ENCODE measurements at regions not wholly inside any gene's neighbourhood (a gene's known extent, or its start where the extent isn't known, plus 50 kb on each side); places are given as distances from the start of the nearest gene placed in this dataset.

GRCh38 chr11:79676396-79676795 lies 235.6 kb upstream of the TENM4 start:
- H4K12ac ChIP-seq (ENCODE audit: low read depth, low read length): no peak overlapping the region
- H2BK120ac ChIP-seq (ENCODE audit: insufficient read depth, low read length, poor library complexity): no peak overlapping the region
- H3K36me3 ChIP-seq (ENCODE audit: control insufficient read depth in 1 of 2, insufficient read depth in 2 of 2, low read length in 2 of 2): no peaks in the 10 kb centered on the region
- H3K9me3 ChIP-seq (ENCODE audit: insufficient read depth, low read depth, low read length): no peaks in the 10 kb centered on the region
- no peak overlapping the region for H2AK5ac ChIP-seq (ENCODE audit: low read length)
- H4K91ac ChIP-seq (ENCODE audit: low read depth, low read length): no peak overlapping the region
- DNase-seq: no peak
- no peak overlapping the region for H2AFZ ChIP-seq (ENCODE audit: insufficient read depth, low read length, poor library complexity)
- no peak overlapping the region for H3K4me3 ChIP-seq (ENCODE audit: low read depth, low read length)
- no CpG with 5 or more reads among the region's 2 CpGs for WGBS (ENCODE audit: extremely low coverage, insufficient coverage, insufficient read length)
- no peak overlapping the region for H3K9ac ChIP-seq (ENCODE audit: low read length)
- H3K79me2 ChIP-seq (ENCODE audit: control insufficient read depth, insufficient read depth, low read length, poor library complexity): no peaks in the 10 kb centered on the region
- no peak overlapping the region for H2BK5ac ChIP-seq (ENCODE audit: low read depth, low read length, poor library complexity)
- no peak overlapping the region for H4K8ac ChIP-seq (ENCODE audit: low read depth, low read length)
- H3K4me1 ChIP-seq (ENCODE audit: control insufficient read depth in 1 of 2, insufficient read depth in 2 of 2, low read length in 2 of 2): no peaks in the 10 kb centered on the region
- H3K18ac ChIP-seq (ENCODE audit: low read length): no peak overlapping the region
- no peaks in the 10 kb centered on the region for H3K79me1 ChIP-seq (ENCODE audit: low read length)
- H3K27me3 ChIP-seq (ENCODE audit: insufficient read depth, low read length): no peaks in the 10 kb centered on the region
- H3K4ac ChIP-seq (ENCODE audit: low read depth, low read length): no peak overlapping the region
- H3K27ac ChIP-seq (ENCODE audit: low read depth, low read length): no peak overlapping the region
- no peak overlapping the region for H3K4me2 ChIP-seq (ENCODE audit: low read length)
- no peak overlapping the region for H3K23ac ChIP-seq (ENCODE audit: low read length)
- no peak overlapping the region for H2BK12ac ChIP-seq (ENCODE audit: low read length)
- H3K14ac ChIP-seq (ENCODE audit: low read length): no peak overlapping the region

- Histone ChIP-seq H3K27me3 (ENCODE audit: insufficient read depth, low read length) (no peaks in the 10 kb centered on the region), H4K8ac (ENCODE audit: low read depth, low read length) (no peak overlapping the region), H2BK5ac (ENCODE audit: low read depth, low read length, poor library complexity) (no peak overlapping the region), H3K4me1 (ENCODE audit: control insufficient read depth in 1 of 2, insufficient read depth in 2 of 2, low read length in 2 of 2) (peaks cover 0 to 2% of the 10 kb centered on the region in 2 experiments), H3K14ac (ENCODE audit: low read length) (no peak overlapping the region), H3K79me2 (ENCODE audit: control insufficient read depth, insufficient read depth, low read length, poor library complexity) (no peaks in the 10 kb centered on the region), H3K4me3 (ENCODE audit: low read depth, low read length) (no peak overlapping the region), H3K27ac (ENCODE audit: low read depth, low read length) (no peak overlapping the region), H3K4ac (ENCODE audit: low read depth, low read length) (no peak overlapping the region), H3K9me3 (ENCODE audit: insufficient read depth, low read depth, low read length) (no peaks in the 10 kb centered on the region), H3K18ac (ENCODE audit: low read length) (no peak overlapping the region), H2BK120ac (ENCODE audit: insufficient read depth, low read length, poor library complexity) (no peak overlapping the region), H3K23ac (ENCODE audit: low read length) (no peak overlapping the region), H2BK12ac (ENCODE audit: low read length) (no peak overlapping the region), H3K9ac (ENCODE audit: low read length) (no peak overlapping the region), H4K91ac (ENCODE audit: low read depth, low read length) (no peak overlapping the region), H2AFZ (ENCODE audit: insufficient read depth, low read length, poor library complexity) (no peak overlapping the region), H2AK5ac (ENCODE audit: low read length) (no peak overlapping the region), H3K79me1 (ENCODE audit: low read length) (no peaks in the 10 kb centered on the region), H4K12ac (ENCODE audit: low read depth, low read length) (no peak overlapping the region), H3K36me3 (ENCODE audit: control insufficient read depth in 1 of 2, insufficient read depth in 2 of 2, low read length in 2 of 2) (no peaks in the 10 kb centered on the region), H3K4me2 (ENCODE audit: low read length) (no peak overlapping the region)
- WGBS (ENCODE audit: extremely low coverage, insufficient coverage, insufficient read length): no CpG with 5 or more reads among the region's 2 CpGs
- DNase-seq: no peak
Observed at GRCh38 chr11:79675081-79675480, 234.3 kb upstream of the TENM4 start.

- no peak for DNase-seq
- Histone ChIP-seq H3K79me2 (ENCODE audit: control insufficient read depth, insufficient read depth, low read length, poor library complexity) (no peaks in the 10 kb centered on the region), H3K23ac (ENCODE audit: low read length) (no peak overlapping the region), H3K4ac (ENCODE audit: low read depth, low read length) (no peak overlapping the region), H2BK5ac (ENCODE audit: low read depth, low read length, poor library complexity) (no peak overlapping the region), H3K14ac (ENCODE audit: low read length) (no peak overlapping the region), H4K12ac (ENCODE audit: low read depth, low read length) (no peak overlapping the region), H3K79me1 (ENCODE audit: low read length) (no peaks in the 10 kb centered on the region), H3K9me3 (ENCODE audit: insufficient read depth, low read depth, low read length) (no peaks in the 10 kb centered on the region), H2BK12ac (ENCODE audit: low read length) (no peak overlapping the region), H2AFZ (ENCODE audit: insufficient read depth, low read length, poor library complexity) (no peak overlapping the region), H3K36me3 (ENCODE audit: control insufficient read depth in 1 of 2, insufficient read depth in 2 of 2, low read length in 2 of 2) (no peaks in the 10 kb centered on the region), H3K4me2 (ENCODE audit: low read length) (no peak overlapping the region), H3K9ac (ENCODE audit: low read length) (no peak overlapping the region), H2AK5ac (ENCODE audit: low read length) (no peak overlapping the region), H4K8ac (ENCODE audit: low read depth, low read length) (no peak overlapping the region), H3K27ac (ENCODE audit: low read depth, low read length) (no peak overlapping the region), H2BK120ac (ENCODE audit: insufficient read depth, low read length, poor library complexity) (no peak overlapping the region), H3K27me3 (ENCODE audit: insufficient read depth, low read length) (no peaks in the 10 kb centered on the region), H3K18ac (ENCODE audit: low read length) (no peak overlapping the region), H4K91ac (ENCODE audit: low read depth, low read length) (no peak overlapping the region), H3K4me1 (ENCODE audit: control insufficient read depth in 1 of 2, insufficient read depth in 2 of 2, low read length in 2 of 2) (peaks cover 0 to 2% of the 10 kb centered on the region in 2 experiments), H3K4me3 (ENCODE audit: low read depth, low read length) (no peak overlapping the region)
- WGBS (ENCODE audit: extremely low coverage, insufficient coverage, insufficient read length): no CpG with 5 or more reads among the region's 1 CpG
Observed at GRCh38 chr11:79672786-79673185, 232.0 kb upstream of the TENM4 start.

GRCh38 chr11:79671401-79671800 lies 230.6 kb upstream of the TENM4 start:
- no peak overlapping the region for H3K4ac ChIP-seq (ENCODE audit: low read depth, low read length)
- no peak overlapping the region for H2AFZ ChIP-seq (ENCODE audit: insufficient read depth, low read length, poor library complexity)
- H3K23ac ChIP-seq (ENCODE audit: low read length): no peak overlapping the region
- H3K27ac ChIP-seq (ENCODE audit: low read depth, low read length): no peak overlapping the region
- no CpG with 5 or more reads among the region's 3 CpGs for WGBS (ENCODE audit: extremely low coverage, insufficient coverage, insufficient read length)
- no peak overlapping the region for H2BK5ac ChIP-seq (ENCODE audit: low read depth, low read length, poor library complexity)
- no peak overlapping the region for H3K18ac ChIP-seq (ENCODE audit: low read length)
- no peak overlapping the region for H3K9ac ChIP-seq (ENCODE audit: low read length)
- DNase-seq: no peak
- H3K36me3 ChIP-seq (ENCODE audit: control insufficient read depth in 1 of 2, insufficient read depth in 2 of 2, low read length in 2 of 2): no peaks in the 10 kb centered on the region
- no peak overlapping the region for H3K4me2 ChIP-seq (ENCODE audit: low read length)
- H3K9me3 ChIP-seq (ENCODE audit: insufficient read depth, low read depth, low read length): peaks cover 2% of the 10 kb centered on the region
- no peak overlapping the region for H3K14ac ChIP-seq (ENCODE audit: low read length)
- H3K4me1 ChIP-seq (ENCODE audit: control insufficient read depth in 1 of 2, insufficient read depth in 2 of 2, low read length in 2 of 2): peaks cover 2% of the 10 kb centered on the region in 2 experiments
- H4K8ac ChIP-seq (ENCODE audit: low read depth, low read length): no peak overlapping the region
- no peak overlapping the region for H4K12ac ChIP-seq (ENCODE audit: low read depth, low read length)
- no peaks in the 10 kb centered on the region for H3K79me1 ChIP-seq (ENCODE audit: low read length)
- no peak overlapping the region for H2BK120ac ChIP-seq (ENCODE audit: insufficient read depth, low read length, poor library complexity)
- no peak overlapping the region for H2BK12ac ChIP-seq (ENCODE audit: low read length)
- no peak overlapping the region for H2AK5ac ChIP-seq (ENCODE audit: low read length)
- H3K4me3 ChIP-seq (ENCODE audit: low read depth, low read length): no peak overlapping the region
- no peaks in the 10 kb centered on the region for H3K27me3 ChIP-seq (ENCODE audit: insufficient read depth, low read length)
- H4K91ac ChIP-seq (ENCODE audit: low read depth, low read length): no peak overlapping the region
- H3K79me2 ChIP-seq (ENCODE audit: control insufficient read depth, insufficient read depth, low read length, poor library complexity): no peaks in the 10 kb centered on the region

All from trophoblast cell (in vitro differentiated cells and primary cell).